Upper lobe of left lung (tissue), 4 donors: ENCODE measurements at regions not wholly inside any gene's neighbourhood (a gene's known extent, or its start where the extent isn't known, plus 50 kb on each side); places are given as distances from the start of the nearest gene placed in this dataset.

Experiments used
- CTCF ChIP-seq, 6 experiments: fragments of 450-650 bp in 4 of 6; fragments of 200-600 bp in 2 of 6; sonication (generic) in 2 of 6; IDR thresholded peaks; one replicate each; pipeline ENCODE4 v1.5.1; 2016 to 2019; ENCODE audit warnings: antibody characterized with exemption in 6 of 6
- EP300 ChIP-seq, 4 donors: sonication (generic); formaldehyde crosslinking; IDR thresholded peaks; one replicate each; pipeline ENCODE4 v1.5.1; 2017; ENCODE audit warnings: antibody characterized with exemption in 4 of 4, control low read depth in 2 of 4
- POLR2A ChIP-seq, 4 donors: fragments of 450-650 bp; IDR thresholded peaks; one replicate each; pipeline ENCODE4 v1.5.1; 2016 to 2017; ENCODE audit warnings: antibody characterized with exemption in 4 of 4, mild to moderate bottlenecking in 2 of 4

GRCh38 chr2:105494683-105495425, 96.0 kb upstream of the FHL2 start:
- TF ChIP-seq EP300 (IDR thresholded peaks at IDR 0.05) (no peak), POLR2A (IDR thresholded peaks at IDR 0.05) (no peak), CTCF (IDR thresholded peaks at IDR 0.05) (no peak)
